GM10266 (cell line): ENCODE measurements at regions not wholly inside any gene's neighbourhood (a gene's known extent, or its start where the extent isn't known, plus 50 kb on each side); places are given as distances from the start of the nearest gene placed in this dataset.

Experiments used
- DNase-seq: peaks from one replicate; pipeline ENCODE4 v3.0.0; 2012; ENCODE audit errors: extremely low spot score
- CTCF ChIP-seq: IDR thresholded peaks from 2 replicates; pipeline ENCODE4 v1.5.1; 2012; ENCODE audit warnings: mild to moderate bottlenecking, low read depth; ENCODE audit not compliant: control insufficient read depth, insufficient read depth; ENCODE audit errors: missing control alignments

GRCh38 chr12:78700565-78700964 is 164.0 kb upstream of the SYT1 start:
- no peak for TF ChIP-seq CTCF
- no peak for DNase-seq

DNA sequence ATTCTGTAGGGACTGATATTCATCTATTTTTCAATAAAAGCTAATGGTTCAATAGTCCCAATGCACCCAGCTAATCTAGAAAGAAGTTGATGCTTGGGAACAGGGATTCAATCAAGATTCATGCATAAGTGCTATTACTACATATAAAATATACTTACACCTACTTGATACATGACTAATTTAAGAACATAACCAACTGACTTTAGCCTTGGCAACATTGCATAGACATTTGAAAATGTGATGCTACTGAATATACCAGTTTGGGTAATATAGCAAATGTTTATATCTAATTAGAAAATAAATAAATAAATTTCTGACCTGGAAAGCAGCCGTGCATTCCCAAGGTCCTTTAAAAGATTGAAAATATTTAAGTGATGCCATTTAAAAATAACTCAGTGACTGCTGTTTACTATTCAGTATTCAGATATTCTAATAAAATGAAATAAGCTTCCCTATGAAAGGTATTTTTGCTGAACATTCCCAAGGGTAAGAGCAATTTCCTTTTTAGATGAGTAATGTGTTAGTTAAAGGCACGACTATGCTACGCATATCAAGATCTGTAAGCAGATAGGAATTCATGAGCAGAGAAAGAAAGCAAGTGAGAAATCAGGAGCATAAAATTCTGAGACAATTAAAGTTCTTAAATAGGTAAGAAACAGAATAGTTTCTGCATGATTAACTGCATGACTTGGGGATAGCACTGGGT is 160.6 kb upstream of the SYT1 start:
- no peak for DNase-seq
- TF ChIP-seq CTCF, result no peak

- DNase-seq, result no peak
- no peak for TF ChIP-seq CTCF
Observed at GRCh38 chr12:78711954-78712353, 152.6 kb upstream of the SYT1 start.

DNA sequence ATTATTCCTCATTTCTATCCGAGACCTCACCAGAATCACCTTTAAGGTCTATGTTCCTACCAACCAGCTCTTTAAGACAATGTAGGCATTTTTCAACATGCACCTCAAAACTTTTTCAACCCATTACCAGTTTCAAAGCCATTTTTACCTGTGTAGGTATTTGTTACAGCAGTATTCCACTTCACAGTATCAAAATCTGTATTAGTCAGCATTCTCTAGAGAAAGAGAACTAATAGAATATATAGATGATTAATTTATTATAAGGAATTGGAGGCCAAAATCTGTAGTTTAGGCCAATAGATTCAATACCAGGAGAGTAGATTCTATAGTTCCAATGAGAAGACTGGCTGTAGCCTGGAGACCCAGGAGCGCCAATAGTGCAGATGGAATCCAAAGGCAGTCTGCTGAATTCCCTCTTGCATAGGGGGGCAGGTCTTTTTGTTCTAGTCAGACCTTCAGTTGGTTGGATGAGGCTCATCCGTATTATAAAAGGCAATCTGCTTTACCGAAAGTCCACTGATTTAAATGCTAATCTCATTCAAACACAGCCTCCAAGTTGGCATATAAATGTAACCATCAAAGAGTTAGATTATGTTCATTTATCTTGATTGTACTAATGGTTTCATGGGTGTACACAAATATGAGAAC is 151.6 kb upstream of the SYT1 start:
- no peak for DNase-seq
- no peak for TF ChIP-seq CTCF

GRCh38 chr12:78719721-78720120 is 144.9 kb upstream of the SYT1 start:
- no peak for TF ChIP-seq CTCF

DNA sequence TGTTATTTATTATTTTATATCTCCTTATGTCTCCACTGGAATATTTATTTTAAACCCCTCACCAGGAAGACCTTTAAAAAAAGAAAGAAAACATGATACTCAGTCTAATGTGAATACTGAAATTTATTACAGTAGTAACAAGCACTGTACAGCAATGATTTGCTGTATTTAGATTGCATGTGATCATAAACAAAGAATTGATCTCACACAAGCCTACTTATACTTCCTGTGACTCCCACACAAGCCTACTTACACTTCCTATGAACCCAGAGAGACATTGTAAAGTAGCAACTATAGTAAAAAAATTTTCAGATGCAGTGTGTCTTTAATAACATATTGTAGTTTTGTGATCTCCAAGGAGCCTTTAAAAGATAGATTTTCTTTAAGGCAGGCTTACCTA is 142.7 kb upstream of the SYT1 start:
- no peak for TF ChIP-seq CTCF
- no peak for DNase-seq

More at GRCh38 chr12:78719721-78720120, 144.9 kb upstream of the SYT1 start:
- DNase-seq, result no peak

DNA sequence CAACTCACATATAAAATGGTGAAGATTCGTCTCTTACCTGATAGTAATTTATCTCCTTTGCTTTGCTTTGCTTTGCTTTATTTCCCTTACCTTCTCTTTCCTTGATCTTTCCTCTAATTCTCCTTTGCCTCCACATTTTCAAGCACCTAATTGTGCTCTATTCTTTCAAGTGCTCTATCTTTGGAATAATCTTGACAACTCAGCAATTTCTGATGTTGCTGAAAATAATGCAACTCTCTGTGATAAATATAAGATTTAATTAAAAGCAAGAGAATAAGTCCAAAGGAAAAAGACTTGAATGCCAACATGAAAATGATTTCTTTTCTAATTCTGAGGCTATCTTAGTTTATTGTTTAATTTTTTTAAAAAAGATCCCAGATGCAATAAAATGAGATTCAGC is 139.5 kb upstream of the SYT1 start:
- no peak for TF ChIP-seq CTCF
- no peak for DNase-seq
